K562 (cell line): ENCODE measurements at regions not wholly inside any gene's neighbourhood (a gene's known extent, or its start where the extent isn't known, plus 50 kb on each side); places are given as distances from the start of the nearest gene placed in this dataset.

Experiments used
- CTCF ChIP-seq, 3 experiments: IDR thresholded peaks in 2 of 3; conservative IDR thresholded peaks in 1 of 3; 2 replicates each; pipeline ENCODE4 v1.5.1; 2011 to 2012; ENCODE audit warnings: low read length in 3 of 3, mild to moderate bottlenecking in 3 of 3, control low read depth in 2 of 3, improper control_type of control experiment in 1 of 3, inconsistent platforms in 1 of 3, low read depth in 1 of 3, mixed read lengths in 1 of 3, moderate library complexity in 1 of 3; ENCODE audit not compliant: insufficient read depth in 2 of 3
- EZH2 ChIP-seq: IDR thresholded peaks from 2 replicates; pipeline ENCODE4 v1.6.1; 2012; ENCODE audit warnings: low read depth, mild to moderate bottlenecking, inconsistent platforms, low read length, borderline replicate concordance
- FOXM1 ChIP-seq, 2 experiments: fragments of 450-650 bp in 1 of 2; sonication (generic) in 1 of 2; formaldehyde crosslinking in 1 of 2; IDR thresholded peaks; 2 replicates each; pipeline versions ENCODE4 v1.6.1 to v1.9.0; 2017 to 2022; ENCODE audit warnings: low read depth in 2 of 2, mild to moderate bottlenecking in 2 of 2, missing genetic modification reagents in 1 of 2, moderate library complexity in 1 of 2
- FOXO4 ChIP-seq: fragments of 450-650 bp; formaldehyde crosslinking; IDR thresholded peaks from 2 replicates; pipeline ENCODE4 v1.4.0; 2020; ENCODE audit warnings: mild to moderate bottlenecking, moderate library complexity
- SP1 ChIP-seq: sonication (generic); formaldehyde crosslinking; IDR thresholded peaks from 2 replicates; pipeline ENCODE4 v1.8.1; 2022; ENCODE audit warnings: mild to moderate bottlenecking, missing genetic modification reagents
- ZBTB33 ChIP-seq: sonication (generic); formaldehyde crosslinking; IDR thresholded peaks from 2 replicates; pipeline ENCODE4 v1.8.1; 2023; ENCODE audit warnings: mild to moderate bottlenecking, missing genetic modification reagents
- ZBTB8A ChIP-seq: fragments of 450-650 bp; IDR thresholded peaks from 2 replicates; pipeline ENCODE4 v1.6.1; 2018; ENCODE audit warnings: mild to moderate bottlenecking, moderate library complexity; ENCODE audit not compliant: partially characterized antibody

- TF ChIP-seq FOXM1 (IDR thresholded peaks at IDR 0.05; ENCODE audit: low read depth) = no peak
- TF ChIP-seq FOXM1 (CRISPR knock-in tag; IDR thresholded peaks at IDR 0.05; ENCODE audit: low read depth) = no peak
- TF ChIP-seq EZH2 = no peak
- no peak for TF ChIP-seq CTCF (IDR thresholded peaks at IDR 0.05 in 2 of 3, conservative IDR thresholded peaks at IDR 0.05 in 1 of 3; ENCODE audit: insufficient read depth in 2 of 3, low read depth in 1 of 3, low read length in 3 of 3)
- TF ChIP-seq FOXO4 (CRISPR knock-in tag) = no peak
- no peak for TF ChIP-seq ZBTB33 (CRISPR knock-in tag)
- TF ChIP-seq SP1 = no peak
- no peak for TF ChIP-seq ZBTB8A
Observed at GRCh38 chr1:186557147-186557777, 96.3 kb upstream of the PDC start.
